RWPE1 (cell line): ENCODE measurements at regions not wholly inside any gene's neighbourhood (a gene's known extent, or its start where the extent isn't known, plus 50 kb on each side); places are given as distances from the start of the nearest gene placed in this dataset.
A peak's percentile ranks its signal among the peaks of the same experiment; 100 is the strongest.

Experiments used
- CTCF ChIA-PET: fragments of 350-600 bp; sonication (Branson Sonifier 250); formaldehyde crosslinking; extraction: SDS; loops from one replicate; lab custom pipeline; 2021; lab: Yijun Ruan, JAX
- POLR2A ChIA-PET: fragments of 400-600 bp; formaldehyde crosslinking; extraction: SDS; loops from one replicate; lab custom pipeline; 2020; ENCODE audit warnings: antibody characterized with exemption; ENCODE audit not compliant: low non-redundant PET; lab: Yijun Ruan, JAX
- DNase-seq: peaks from one replicate; pipeline ENCODE4 v3.0.0; 2012; ENCODE audit warnings: low spot score
- H3K27ac ChIP-seq: fragments of 450-650 bp; 2 replicates; pipeline ENCODE4 v1.5.1; 2017
- CTCF ChIP-seq: fragments of 450-650 bp; conservative IDR thresholded peaks from 2 replicates; pipeline ENCODE4 v1.5.1; 2017; ENCODE audit warnings: low read depth, mild to moderate bottlenecking

- H3K27ac ChIP-seq = no peak overlapping the region
- POLR2A ChIA-PET = no interaction called here
- TF ChIP-seq CTCF = no peak
- CTCF ChIA-PET = interaction anchor here (0.6 kb wide), 1 partner anchor 151 kb away, joined by 6 read pairs; no protein-coding TSS in a partner anchor
- no peak for DNase-seq
Measured at GRCh38 chr2:58875436-58875835, 634.3 kb upstream of the FANCL start.

DNA sequence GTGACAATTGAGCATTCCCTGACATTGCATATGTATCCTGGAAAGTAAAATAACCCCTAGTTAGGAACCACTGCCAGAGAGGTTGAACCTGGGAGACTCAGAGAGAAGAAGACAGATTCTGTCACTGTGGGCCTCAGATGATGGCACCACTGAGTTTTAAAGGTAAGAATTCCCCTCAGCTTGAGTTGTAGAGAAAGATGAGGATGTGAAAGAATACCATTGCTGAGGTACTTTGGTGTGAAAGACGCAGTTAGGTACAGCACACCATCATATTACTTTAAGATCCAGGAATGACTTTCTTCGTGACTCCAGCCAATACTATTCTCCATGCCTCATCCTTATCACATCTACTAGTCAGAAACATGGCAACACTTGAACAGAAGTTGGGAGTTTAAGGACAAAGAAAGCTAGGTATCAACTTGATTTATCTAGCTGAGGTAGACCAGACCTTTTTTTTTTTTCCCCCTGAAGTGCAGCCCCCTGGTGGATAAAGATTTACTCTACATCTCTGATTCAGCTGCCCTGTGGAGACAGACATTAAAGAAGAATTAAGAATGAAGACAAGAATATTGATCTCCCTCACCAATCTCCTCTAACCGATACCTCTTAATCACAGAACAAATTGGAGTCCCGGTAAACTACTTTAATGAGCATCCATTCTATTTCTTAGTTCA is 630.5 kb upstream of the FANCL start:
- CTCF ChIA-PET = no interaction called here
- H3K27ac ChIP-seq = no peak overlapping the region
- no peak for DNase-seq
- no peak for TF ChIP-seq CTCF
- POLR2A ChIA-PET = no interaction called here

- CTCF ChIA-PET = no interaction called here
- POLR2A ChIA-PET = no interaction called here
Measured at GRCh38 chr2:58870704-58871103, 629.6 kb upstream of the FANCL start.

GRCh38 chr2:58866946-58867345 is 625.8 kb upstream of the FANCL start:
- POLR2A ChIA-PET = no interaction called here
- CTCF ChIA-PET = no interaction called here
- no peak for DNase-seq
- TF ChIP-seq CTCF = no peak
- no peak overlapping the region for H3K27ac ChIP-seq

More at GRCh38 chr2:58870704-58871103, 629.6 kb upstream of the FANCL start:
- DNase-seq = peak; percentile 8
- no peak for TF ChIP-seq CTCF
- no peak overlapping the region for H3K27ac ChIP-seq

- ChIA-PET CTCF (no interaction called here), POLR2A (no interaction called here)
- DNase-seq = no peak
- H3K27ac ChIP-seq = no peak overlapping the region
- no peak for TF ChIP-seq CTCF
Measured at GRCh38 chr2:58866527-58866926, 625.4 kb upstream of the FANCL start.

DNA sequence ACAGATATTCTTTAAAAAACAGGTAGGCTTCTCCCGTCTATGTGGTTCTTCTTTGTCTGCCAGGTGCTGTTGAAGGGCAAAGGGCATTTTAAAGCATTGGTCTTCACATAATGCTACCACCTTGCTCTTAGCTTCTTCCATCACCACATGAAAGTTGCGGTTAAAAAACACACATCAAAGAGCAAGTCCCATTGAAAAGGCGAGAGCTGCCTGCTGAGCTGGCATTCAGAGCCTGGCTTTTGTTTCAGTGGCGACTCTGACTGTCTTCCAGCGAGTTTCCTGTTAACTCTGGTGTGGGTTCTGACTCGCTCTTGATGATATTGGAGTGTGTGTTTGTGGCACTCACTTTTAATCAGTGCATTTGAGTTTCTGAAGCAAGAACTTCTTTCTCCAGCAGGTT is 624.9 kb upstream of the FANCL start:
- no peak for TF ChIP-seq CTCF
- no peak overlapping the region for H3K27ac ChIP-seq
- CTCF ChIA-PET = no interaction called here
- POLR2A ChIA-PET = no interaction called here
- no peak for DNase-seq

- DNase-seq = no peak
- CTCF ChIA-PET = no interaction called here
- POLR2A ChIA-PET = no interaction called here
- H3K27ac ChIP-seq = no peak overlapping the region
- no peak for TF ChIP-seq CTCF
Measured at GRCh38 chr2:58865436-58865835, 624.3 kb upstream of the FANCL start.
